ENCODE measurements at regions not wholly inside any gene's neighbourhood (a gene's known extent, or its start where the extent isn't known, plus 50 kb on each side); places are given as distances from the start of the nearest gene placed in this dataset.

DNA sequence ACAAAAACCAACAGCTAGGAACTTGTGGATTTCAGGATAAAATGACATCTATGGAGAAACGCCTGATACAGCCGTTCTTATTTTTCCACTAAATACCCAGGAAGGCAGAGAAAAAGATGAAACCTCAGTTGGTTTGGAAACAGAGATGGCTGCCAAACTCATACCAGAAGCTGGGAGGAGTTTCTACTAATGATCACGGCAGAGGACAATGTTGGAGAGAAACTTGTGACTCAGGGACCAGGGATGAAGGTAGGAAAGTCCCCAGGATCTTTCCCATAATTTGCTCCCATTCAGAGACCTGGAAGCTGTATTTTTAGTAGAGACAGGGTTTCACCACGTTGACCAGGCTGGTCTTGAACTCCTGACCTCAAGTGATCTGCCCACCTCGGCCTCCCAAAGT lies 187.1 kb upstream of the IER5L start:
- TF ChIP-seq, protein P1, sequence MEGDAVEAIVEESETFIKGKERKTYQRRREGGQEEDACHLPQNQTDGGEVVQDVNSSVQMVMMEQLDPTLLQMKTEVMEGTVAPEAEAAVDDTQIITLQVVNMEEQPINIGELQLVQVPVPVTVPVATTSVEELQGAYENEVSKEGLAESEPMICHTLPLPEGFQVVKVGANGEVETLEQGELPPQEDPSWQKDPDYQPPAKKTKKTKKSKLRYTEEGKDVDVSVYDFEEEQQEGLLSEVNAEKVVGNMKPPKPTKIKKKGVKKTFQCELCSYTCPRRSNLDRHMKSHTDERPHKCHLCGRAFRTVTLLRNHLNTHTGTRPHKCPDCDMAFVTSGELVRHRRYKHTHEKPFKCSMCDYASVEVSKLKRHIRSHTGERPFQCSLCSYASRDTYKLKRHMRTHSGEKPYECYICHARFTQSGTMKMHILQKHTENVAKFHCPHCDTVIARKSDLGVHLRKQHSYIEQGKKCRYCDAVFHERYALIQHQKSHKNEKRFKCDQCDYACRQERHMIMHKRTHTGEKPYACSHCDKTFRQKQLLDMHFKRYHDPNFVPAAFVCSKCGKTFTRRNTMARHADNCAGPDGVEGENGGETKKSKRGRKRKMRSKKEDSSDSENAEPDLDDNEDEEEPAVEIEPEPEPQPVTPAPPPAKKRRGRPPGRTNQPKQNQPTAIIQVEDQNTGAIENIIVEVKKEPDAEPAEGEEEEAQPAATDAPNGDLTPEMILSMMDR (IDR thresholded peaks at IDR 0.05) = no peak
- no peak for TF ChIP-seq POLR2A (IDR thresholded peaks at IDR 0.05)
